NCI-H524 treated with DMSO at 0.1 percent for 48 hours (cell line): ENCODE measurements at regions not wholly inside any gene's neighbourhood (a gene's known extent, or its start where the extent isn't known, plus 50 kb on each side); places are given as distances from the start of the nearest gene placed in this dataset.

Source experiments
- DNase-seq: peaks from one replicate; lab custom pipeline; 2025; lab: John Stamatoyannopoulos, UW

DNA sequence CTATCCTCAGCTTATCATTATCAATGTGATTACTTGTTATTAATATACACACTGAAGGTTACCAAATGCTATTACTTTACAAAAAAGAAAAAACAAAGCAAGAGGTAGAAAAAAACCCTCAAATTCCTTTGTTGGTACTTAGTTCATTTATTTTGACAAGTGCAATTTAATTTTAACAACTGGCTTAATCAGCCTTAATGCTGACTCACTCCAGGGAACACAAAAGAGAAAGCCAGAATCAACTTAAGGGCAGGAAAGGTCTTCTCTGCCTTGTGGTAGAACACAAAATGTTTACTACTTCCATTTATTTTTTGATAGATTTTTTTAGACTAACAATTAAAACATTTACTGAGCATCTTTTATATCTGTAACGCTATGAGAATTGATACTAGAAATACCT is 417.1 kb downstream of the PCDH17 start:
- DNase-seq = no peak

DNA sequence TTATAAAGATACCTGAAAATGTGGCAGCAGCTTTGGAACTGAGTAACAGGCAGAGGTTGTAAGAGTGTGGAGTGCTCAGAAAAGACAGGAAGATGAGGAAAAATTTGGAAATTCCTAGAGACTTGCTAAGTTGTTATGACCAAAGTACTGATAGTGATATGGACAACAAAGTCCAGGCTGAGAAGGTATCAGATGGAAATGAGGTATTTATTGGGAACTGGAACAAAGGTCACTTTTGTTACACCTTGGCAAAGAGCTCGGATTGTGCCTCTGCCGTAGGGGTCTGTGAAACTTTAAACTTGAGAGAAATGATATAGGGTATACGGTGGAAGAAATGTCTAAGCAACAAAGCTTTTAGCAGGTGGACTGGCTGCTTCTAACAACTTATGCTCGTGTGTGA is 419.9 kb downstream of the PCDH17 start:
- DNase-seq = no peak

DNA sequence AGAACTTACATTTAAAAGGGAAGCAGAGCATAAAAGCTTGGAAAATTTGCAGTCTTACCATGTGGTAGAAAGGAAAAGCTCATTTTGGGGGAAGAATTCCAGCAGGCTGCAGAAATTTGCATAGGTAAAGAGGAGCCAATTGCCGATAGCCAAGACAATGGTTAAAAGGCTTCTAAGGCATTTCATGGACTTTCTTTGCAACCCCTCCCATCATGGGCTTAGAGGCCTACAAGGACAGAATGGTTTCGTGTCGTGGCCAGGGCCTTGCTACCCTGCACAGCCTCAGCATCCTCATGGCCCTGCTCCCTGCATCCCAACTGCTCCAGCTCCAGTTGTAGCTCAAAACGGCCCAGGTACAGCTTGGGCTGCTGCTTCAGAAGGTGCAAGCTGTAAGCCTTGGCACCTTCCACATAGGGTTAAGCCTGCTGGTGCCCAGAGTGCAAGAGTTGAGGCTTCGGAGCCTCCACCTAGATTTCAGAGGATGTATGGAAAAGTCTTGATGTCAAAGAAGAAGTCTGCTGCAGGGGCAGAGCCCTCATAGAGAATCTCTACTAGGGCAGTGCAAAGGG is 420.3 kb downstream of the PCDH17 start:
- no peak for DNase-seq

DNA sequence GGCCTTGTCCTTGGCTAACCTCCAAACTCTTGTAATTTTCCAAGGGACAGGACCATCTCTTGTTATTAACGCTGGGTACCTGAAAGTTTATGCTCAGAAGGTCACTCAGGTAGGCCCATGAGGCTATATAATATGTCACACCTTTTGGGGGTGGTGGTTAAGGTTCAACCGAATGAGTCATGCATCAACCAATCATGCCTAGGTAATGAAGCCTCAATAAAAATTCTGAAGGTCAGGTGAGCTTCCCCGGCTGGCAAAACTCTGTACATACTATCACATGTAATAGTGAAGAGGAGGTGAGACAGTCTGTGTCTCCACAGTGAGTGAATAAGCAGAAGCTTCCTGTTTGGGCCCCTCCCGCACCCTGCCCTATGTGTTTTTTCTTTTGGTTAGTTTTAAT is 424.9 kb downstream of the PCDH17 start:
- no peak for DNase-seq

DNA sequence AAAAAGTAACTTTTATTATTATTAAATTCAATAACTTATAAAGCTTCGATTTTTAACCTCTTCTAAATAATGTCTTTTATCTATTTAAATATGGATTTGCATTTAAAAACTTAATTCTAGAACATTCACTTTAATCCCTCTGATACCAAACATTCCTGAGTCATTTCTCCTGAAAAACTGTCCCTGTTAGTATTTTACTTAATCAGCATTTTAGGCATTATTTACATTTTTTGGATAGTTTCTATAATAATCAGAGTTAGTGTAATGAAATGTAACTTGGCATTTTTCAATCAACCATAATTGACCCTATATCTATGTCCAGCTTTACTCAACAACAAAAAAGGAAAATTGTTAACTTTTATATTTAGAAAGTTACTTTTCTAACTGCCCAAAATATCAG is 428.1 kb downstream of the PCDH17 start:
- no peak for DNase-seq

DNA sequence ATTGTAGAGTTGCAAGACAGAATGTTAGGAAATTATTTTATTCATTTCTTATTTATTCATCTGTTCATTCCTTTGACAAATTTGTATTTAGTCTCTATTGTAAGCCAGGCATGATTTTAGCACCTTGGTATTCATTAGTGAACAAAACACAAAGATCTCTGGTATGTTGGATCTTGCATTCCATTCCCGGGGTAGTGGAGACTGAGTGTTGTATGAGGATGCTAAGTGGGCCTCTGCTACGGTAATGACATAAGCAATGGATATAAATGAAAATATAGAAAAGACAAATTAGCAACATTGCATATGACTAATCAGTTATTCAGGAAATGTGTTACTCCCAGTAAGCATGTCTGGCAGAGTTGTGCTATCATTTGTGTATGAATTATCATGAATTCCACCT is 449.3 kb downstream of the PCDH17 start:
- no peak for DNase-seq

DNA sequence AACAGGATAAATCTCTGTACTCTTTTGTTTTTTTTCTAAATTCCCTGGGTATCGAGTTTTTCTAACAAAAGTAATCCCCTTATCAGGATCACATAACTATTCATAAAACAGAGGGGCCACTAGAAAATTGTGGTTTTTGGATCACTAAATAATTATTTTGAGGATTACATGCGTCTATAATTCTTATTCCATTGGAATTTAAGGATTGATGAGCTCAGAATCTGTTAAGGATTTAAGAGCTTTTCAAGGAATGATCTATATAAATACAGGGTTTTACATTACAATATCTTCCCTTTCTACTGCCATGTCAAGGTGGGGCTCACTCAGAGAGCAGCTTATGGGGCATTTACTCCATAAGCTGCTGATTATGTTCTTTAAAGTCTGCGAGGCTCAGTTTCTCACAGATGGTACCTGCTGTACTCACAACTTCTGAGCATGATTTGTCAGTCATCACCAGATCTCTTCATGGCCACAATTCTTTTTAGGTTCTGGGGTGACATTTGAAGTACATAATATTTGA is 449.8 kb downstream of the PCDH17 start:
- peak; percentile 8 for DNase-seq

DNA sequence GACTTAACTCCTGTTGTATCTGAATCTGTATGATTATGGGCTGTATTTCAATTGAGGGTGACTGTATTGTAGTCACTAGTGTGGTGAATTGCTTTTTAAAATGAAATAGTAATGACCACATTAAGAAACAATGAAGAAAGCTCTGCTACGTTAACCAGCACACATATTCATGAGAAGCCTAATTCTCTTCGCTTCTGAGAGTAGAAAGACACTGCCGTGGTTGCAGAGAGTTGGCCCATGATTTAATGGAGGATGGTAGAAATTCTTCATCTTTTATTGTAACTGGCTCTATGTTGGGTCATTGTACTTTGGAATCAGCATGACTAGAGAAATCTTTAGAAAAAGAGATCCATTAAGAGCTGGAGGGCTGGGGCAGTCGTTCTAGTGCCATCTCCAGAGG is 451.5 kb downstream of the PCDH17 start:
- no peak for DNase-seq

DNA sequence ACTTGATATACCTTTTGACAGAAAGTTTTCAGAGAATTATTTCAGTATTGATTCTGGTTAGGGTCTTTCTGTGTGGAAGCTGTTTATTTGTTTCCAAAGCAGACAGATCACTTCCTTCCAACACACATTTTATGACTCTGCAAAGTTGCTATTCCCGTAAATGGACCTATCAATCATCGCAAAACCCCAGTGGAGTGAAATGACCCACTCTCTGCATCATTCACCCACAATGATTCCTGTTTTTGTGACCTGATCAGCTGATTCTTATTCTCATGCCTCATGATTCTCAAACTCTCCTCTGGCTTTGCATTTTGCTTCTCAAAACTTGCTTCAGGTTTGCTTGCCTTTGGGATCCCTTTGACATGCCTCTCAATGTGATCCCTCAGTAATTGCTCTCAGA is 453.7 kb downstream of the PCDH17 start:
- DNase-seq = no peak

DNA sequence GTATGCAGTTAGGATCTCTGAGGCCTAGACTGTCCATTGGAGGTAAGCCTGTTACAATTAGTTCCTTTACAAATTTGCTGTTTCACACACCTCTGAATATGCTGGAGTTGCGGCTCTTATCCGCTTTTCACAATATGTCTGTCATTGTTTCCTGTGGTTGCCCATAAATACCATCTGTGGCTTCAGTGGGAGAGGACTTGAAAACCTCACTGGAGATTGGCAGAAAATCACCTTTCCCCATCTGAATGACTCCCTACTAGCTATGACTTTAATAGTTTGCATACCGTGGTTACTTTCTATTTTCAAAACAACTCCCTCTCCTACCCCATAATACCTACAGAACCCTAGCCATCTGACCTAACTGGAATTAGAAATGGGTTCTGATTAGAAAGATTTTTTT is 454.3 kb downstream of the PCDH17 start:
- DNase-seq = no peak

DNA sequence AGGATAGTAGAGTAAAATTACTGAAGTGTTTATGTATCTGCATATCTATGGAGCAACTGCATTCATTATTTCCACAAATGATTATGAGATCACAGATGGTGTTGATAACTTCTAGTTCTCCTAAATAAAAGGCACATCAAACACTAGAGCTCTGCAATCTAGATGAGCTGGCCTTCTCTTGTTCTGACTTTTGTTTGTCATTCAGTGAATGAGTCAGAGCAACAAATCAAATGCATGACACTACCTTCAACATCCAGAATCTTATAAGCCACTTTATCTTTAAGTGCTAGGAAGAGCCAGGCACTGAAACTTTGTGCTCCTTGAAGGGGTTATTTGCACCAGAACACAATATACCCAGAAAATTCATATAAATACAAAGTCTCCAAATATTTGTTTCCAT is 456.0 kb downstream of the PCDH17 start:
- no peak for DNase-seq

DNA sequence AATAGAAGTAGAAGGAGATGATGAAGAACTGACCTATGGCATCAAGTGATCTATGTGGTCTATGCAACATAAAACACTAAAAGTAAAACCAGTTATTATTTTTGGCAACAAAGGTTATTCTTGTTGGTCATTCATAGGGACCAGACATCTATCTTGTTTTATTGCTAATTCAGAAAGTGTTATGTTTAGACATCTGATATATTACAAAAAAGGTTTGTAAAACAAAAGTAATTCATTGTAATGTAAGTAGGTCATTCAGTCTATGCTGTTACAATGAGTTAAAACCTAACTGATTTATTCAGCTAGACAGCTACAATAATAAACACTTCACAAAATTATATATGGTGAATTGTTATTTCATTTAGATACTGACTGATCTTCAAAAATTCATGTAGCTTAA is 461.9 kb downstream of the PCDH17 start:
- DNase-seq = no peak

DNA sequence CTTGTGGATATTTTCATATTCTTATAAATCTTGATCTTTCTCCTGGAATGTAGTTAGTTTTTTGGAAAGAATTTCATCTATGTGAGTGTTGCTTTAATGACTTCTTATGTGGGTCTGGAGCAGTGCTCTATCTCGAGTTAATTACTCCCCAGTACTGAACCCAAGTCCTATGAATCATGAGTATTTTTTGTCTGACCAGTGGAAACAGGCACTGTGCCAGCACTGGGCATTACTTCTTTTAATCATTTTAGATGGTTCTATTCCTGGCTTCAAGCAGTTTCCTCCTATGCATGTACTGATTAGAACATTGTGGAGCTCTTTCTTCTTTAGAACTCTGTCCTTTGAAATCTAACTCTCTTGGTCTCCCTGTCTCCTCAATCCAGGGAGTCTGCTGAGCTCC is 466.3 kb downstream of the PCDH17 start:
- DNase-seq = no peak

DNA sequence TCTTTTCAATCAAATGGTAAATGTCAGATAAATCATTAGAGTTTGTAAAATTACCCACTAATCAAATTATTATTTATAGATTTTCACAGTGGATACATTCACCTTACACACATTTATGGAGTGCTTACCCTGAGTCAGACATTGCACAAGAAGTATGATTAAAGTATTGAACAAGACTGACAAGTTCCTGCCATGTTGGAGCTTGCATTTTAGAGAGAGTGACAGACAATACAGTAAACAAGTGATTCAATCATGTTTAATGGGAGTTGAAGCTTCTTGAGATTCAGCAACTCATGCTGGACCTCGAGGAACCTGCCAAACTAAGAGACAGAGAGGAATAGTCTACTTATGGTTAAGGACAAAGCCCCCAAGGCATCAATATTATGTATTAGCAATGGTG is 487.8 kb downstream of the PCDH17 start:
- DNase-seq = no peak

DNA sequence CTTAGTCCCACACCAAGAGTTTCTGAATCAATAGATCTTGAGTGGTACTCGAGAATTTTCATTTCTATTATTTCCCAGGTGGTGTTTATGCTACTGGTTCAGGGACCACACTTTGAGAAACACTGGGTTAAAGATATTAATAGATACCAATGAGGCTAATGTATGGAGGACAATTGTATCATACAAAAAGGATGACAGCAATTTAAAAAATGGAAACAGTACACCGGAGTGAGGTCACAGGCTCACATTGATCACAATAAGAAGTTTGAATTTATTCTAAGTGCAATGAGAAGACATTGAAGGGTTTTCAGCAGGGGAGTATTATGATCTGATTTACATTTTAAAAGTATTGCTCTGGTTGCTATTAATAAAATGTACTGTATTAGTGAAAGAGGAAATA is 488.3 kb downstream of the PCDH17 start:
- DNase-seq = no peak

DNA sequence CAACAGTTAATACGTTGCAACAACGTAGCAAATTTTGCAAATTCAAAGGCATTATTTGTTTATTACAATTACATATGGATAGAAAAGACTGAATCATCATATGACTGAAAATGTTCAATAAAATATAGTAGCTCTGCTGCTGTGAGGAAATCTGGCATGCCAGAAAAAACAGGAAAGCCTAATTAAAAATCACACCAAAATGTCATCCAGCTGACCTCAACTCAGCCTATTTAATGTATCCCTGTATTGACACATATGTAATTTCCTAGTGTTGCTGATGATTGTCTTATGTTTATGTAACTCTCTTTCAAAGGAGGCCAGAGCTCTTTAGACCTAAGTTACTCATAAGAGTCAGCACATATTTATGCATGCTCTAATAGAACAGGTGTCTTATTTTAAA is 495.0 kb downstream of the PCDH17 start:
- no peak for DNase-seq

DNA sequence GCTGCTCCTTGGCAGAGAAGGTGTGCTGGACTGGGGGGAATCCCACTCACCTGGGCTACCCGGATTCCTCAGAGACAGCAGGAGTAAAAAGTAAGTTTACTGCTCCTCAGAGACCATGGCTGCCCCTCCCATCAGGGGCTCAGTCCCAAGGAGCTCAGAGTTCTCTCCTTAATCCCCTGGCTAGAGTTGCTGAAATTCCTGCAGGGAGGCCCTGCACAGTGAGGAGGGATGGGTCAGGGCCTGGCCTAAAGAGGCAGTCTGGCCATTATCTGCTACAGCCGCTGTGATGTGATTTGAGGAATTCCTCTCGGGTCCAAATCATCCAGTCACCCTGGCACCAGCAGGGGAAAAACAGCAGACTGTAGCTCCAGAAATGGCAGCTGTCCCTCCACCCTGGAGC is 502.5 kb downstream of the PCDH17 start:
- no peak for DNase-seq

DNA sequence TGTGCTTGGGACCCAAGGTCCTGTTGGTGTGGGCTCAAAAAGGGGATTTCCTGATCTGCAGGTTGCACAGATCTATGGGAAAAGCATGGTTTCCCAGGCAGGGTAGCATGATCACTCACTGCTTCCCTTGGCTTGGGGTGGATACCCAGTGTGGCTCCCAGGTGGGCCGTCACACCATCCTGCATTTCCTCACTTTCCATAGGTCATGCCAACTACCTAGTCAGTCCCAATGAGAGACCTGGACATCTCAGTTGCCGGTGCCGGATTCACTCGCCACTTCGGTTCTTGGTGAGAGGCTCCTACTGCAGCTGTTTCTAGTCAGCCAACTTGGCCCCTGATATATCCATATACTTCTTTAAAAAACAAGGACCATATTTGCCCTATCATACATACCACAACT is 503.0 kb downstream of the PCDH17 start:
- no peak for DNase-seq

DNA sequence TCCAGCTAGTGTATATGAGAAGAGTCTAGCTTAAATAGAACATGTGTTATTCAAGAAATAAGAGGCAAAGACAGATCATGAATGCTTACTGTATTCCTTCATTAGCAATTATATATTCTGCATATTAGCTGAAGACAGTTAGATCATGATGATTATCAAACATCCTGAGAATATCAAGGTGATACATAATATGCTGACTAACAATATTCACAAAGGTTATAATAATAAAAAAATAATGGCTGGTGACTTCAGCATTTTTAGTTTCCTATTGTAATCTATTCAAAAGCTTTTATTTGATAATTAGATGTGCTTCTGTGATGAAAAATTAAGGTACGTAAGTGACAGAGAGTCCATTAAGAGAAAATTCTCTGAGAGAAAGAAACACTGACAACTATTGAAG is 511.4 kb downstream of the PCDH17 start:
- DNase-seq = no peak

DNA sequence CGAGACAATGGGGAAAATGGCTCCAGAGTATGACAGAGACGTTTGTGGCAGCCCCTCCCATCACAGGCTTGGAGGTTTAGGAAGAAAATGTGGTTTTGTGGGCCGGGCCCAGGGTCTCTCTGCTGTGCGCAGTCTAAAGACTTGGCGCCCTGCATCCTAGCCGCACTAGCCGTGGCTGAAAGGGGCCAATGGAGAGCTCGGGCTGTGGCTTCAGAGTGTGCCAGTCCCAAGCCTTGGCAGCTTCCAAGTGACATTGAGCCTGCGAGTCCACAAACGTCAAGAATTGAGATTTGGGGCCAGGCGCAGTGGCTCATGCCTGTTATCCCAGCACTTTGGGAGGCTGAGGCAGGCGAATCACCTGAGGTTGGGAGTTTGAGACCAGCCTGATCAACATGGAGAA is 513.1 kb downstream of the PCDH17 start:
- no peak for DNase-seq

DNA sequence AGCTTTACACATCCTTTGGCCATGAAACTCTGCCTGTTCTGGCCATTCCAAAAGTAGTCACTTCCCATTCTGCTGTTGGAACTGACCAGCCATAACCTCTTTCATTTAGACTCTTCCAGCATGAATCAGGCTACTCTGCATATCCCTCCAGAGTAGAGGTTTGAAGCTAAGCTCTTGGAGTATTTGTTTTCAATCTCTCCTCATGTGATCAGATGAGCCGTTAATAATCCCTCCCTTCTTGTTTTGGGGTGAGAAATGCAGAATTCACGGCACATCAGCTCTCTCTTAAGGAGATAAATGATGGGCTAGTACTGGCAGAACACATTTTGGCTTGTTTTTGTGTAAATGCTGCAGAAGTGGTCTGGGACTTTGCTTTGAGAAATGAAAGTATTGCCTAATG is 519.9 kb downstream of the PCDH17 start:
- DNase-seq = no peak

DNA sequence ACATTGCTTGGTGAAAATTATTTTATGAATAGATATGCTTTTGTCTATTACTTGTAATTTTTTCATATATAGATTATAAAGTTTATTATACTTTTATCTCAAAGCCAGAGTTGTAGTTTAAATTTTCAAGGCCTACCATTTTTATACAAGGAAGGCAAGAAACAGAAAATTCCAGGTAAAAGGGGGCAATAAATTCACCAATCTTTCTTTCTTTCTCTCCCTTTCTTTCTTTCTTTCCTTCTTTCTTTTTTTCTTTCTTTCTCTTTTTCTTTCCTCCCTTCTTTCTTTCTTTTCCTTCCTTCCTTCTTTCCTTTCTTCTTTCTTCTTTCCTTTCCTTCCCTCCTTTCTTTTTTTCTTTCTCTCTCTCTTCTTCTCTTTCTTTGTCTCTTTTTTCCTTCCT is 529.4 kb downstream of the PCDH17 start:
- no peak for DNase-seq

DNA sequence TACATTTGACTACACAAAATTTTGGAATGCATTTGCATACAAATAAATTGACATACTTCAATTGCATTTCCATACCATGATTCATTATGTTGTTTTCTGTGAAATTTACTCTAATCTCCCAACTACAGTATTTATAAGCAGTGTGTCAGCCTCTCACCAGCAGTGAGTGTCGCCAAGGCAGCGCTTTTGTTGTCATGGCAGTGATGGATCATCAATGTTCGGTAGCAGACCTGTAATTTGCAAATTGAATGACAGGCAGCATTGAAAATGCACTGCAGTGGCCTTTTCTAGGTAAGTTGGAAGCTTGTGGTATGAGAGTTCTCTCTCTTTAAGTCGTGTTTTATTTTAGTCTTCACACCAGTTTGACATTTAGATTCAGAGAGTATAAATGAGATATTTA is 534.1 kb downstream of the PCDH17 start:
- DNase-seq = no peak

DNA sequence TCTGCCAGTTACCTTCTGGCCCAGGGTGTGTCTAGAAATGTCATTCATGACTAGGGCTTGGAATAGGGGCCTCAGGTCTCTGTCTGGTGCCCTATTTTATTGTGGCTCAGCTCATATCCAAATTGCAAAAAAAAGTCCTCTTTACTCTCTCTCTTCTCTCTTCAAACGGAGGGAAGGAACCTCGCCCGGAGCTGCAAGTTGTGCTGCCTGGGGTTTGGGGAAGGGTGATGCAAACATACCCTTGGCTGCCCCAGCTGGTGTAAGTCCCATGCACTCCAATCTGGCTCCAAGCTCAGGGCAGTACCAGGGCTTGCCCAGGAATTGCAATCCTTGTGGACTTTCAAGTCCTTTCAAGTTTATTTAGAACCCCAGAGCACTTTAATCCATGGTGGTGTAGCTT is 549.6 kb downstream of the PCDH17 start:
- DNase-seq = no peak

DNA sequence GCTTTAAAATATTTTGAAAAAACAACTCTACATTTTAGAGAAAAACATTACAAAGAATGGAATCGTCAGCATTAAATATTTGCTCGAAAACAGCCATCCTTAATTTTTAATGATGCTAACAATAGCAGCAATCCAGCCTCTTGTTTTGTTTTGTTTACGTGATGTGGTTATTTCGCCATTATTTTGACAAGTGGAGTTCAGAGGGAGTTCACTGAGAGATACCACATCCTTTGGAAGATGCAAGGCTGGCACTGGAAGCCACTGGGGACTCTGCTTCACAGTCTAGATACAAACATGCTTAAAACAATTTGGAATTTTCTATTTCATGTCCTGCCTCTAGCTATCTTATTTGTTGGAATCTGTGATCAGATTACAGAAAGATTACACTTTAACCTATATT is 556.3 kb downstream of the PCDH17 start:
- no peak for DNase-seq
